ENCODE measurements at regions not wholly inside any gene's neighbourhood (a gene's known extent, or its start where the extent isn't known, plus 50 kb on each side); places are given as distances from the start of the nearest gene placed in this dataset.

GRCh38 chr10:78575400-78575799, 493.4 kb upstream of the ZMIZ1 start:
- Histone ChIP-seq H3K4me1 (peaks cover 9% of the 10 kb centered on the region), H3K9me3 (no peaks in the 10 kb centered on the region), H3K36me3 (no peaks in the 10 kb centered on the region), H3K4me3 (no peak overlapping the region), H3K27ac (no peak overlapping the region), H3K27me3 (no peaks in the 10 kb centered on the region)
- no peak for DNase-seq (ENCODE audit: low spot score in 2 of 2)
- TF ChIP-seq POLR2A (IDR thresholded peaks at IDR 0.05) (no peak), POLR2AphosphoS5 (IDR thresholded peaks at IDR 0.05) (no peak), EP300 (IDR thresholded peaks at IDR 0.05) (no peak), CTCF (IDR thresholded peaks at IDR 0.05) (no peak)
- 81% methylated on average over 6 of the region's 6 CpGs for WGBS

- H3K4me1 ChIP-seq, result peaks cover 9% of the 10 kb centered on the region
- DNase-seq (ENCODE audit: low spot score in 2 of 2), result no peak
- H3K36me3 ChIP-seq, result no peaks in the 10 kb centered on the region
- TF ChIP-seq CTCF (IDR thresholded peaks at IDR 0.05), result no peak
- no peak for TF ChIP-seq EP300 (IDR thresholded peaks at IDR 0.05)
- no peak for TF ChIP-seq POLR2AphosphoS5 (IDR thresholded peaks at IDR 0.05)
- TF ChIP-seq POLR2A (IDR thresholded peaks at IDR 0.05), result no peak
- no peak overlapping the region for H3K4me3 ChIP-seq
- H3K27ac ChIP-seq, result no peak overlapping the region
- WGBS, result 79% methylated on average over 5 of the region's 5 CpGs
- H3K9me3 ChIP-seq, result no peaks in the 10 kb centered on the region
- H3K27me3 ChIP-seq, result no peaks in the 10 kb centered on the region
Measured at GRCh38 chr10:78576276-78576675, 492.5 kb upstream of the ZMIZ1 start.

GRCh38 chr10:78577712-78578111, 491.1 kb upstream of the ZMIZ1 start:
- 75% methylated on average over 5 of the region's 5 CpGs for WGBS
- H3K4me1 ChIP-seq, result peaks cover 3% of the 10 kb centered on the region
- no peak for DNase-seq (ENCODE audit: low spot score in 2 of 2)
- no peaks in the 10 kb centered on the region for H3K36me3 ChIP-seq
- H3K4me3 ChIP-seq, result no peak overlapping the region
- no peaks in the 10 kb centered on the region for H3K27me3 ChIP-seq
- H3K9me3 ChIP-seq, result no peaks in the 10 kb centered on the region
- H3K27ac ChIP-seq, result no peak overlapping the region
- TF ChIP-seq EP300 (IDR thresholded peaks at IDR 0.05) (no peak), POLR2AphosphoS5 (IDR thresholded peaks at IDR 0.05) (no peak), CTCF (IDR thresholded peaks at IDR 0.05) (no peak), POLR2A (IDR thresholded peaks at IDR 0.05) (no peak)

GRCh38 chr10:78578929-78579328, 489.8 kb upstream of the ZMIZ1 start:
- TF ChIP-seq POLR2AphosphoS5 (IDR thresholded peaks at IDR 0.05) (no peak), POLR2A (IDR thresholded peaks at IDR 0.05) (no peak), CTCF (IDR thresholded peaks at IDR 0.05) (no peak), EP300 (IDR thresholded peaks at IDR 0.05) (no peak)
- 80% methylated on average over 6 of the region's 6 CpGs for WGBS
- Histone ChIP-seq H3K4me3 (no peak overlapping the region), H3K4me1 (peaks cover 3% of the 10 kb centered on the region), H3K9me3 (no peaks in the 10 kb centered on the region), H3K27ac (no peak overlapping the region), H3K27me3 (no peaks in the 10 kb centered on the region), H3K36me3 (no peaks in the 10 kb centered on the region)
- no peak for DNase-seq (ENCODE audit: low spot score in 2 of 2)

GRCh38 chr10:78579576-78579975, 489.2 kb upstream of the ZMIZ1 start:
- TF ChIP-seq CTCF (IDR thresholded peaks at IDR 0.05) (no peak), POLR2A (IDR thresholded peaks at IDR 0.05) (no peak), EP300 (IDR thresholded peaks at IDR 0.05) (no peak), POLR2AphosphoS5 (IDR thresholded peaks at IDR 0.05) (no peak)
- H3K4me1 ChIP-seq, result peaks cover 3% of the 10 kb centered on the region
- 94% methylated on average over 3 of the region's 5 CpGs for WGBS
- no peaks in the 10 kb centered on the region for H3K36me3 ChIP-seq
- no peak overlapping the region for H3K27ac ChIP-seq
- H3K27me3 ChIP-seq, result no peaks in the 10 kb centered on the region
- no peaks in the 10 kb centered on the region for H3K9me3 ChIP-seq
- no peak for DNase-seq (ENCODE audit: low spot score in 2 of 2)
- no peak overlapping the region for H3K4me3 ChIP-seq

Data from suprapubic skin (tissue), 4 donors.